ENCODE measurements at regions not wholly inside any gene's neighbourhood (a gene's known extent, or its start where the extent isn't known, plus 50 kb on each side); places are given as distances from the start of the nearest gene placed in this dataset.

- TF ChIP-seq CTCF (IDR thresholded peaks at IDR 0.05): no peak
- TF ChIP-seq POLR2A (IDR thresholded peaks at IDR 0.05): no peak
Measured at GRCh38 chr7:88460650-88461049, 154.0 kb upstream of the STEAP4 start.

All from tibial nerve (tissue), 3 donors.